ENCODE measurements at regions not wholly inside any gene's neighbourhood (a gene's known extent, or its start where the extent isn't known, plus 50 kb on each side); places are given as distances from the start of the nearest gene placed in this dataset.

DNA sequence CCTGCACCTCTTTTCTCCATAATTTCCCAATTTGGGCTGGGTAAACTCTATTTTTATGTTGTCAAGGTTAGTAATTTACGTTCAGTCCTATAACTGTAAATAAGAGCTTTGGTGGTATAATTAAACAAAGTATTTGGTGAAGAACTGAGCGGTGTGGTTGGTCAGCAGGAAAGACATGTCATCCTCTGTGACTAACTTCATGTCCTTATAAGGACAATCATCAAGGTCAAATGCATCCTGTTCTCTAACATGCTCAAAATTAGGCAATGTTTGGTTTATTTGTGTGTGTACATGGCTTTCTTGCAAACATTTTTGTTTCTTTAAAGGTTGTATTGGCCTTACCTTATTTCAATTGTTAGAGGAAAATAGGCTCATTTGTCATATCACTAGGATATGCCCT lies 121.5 kb upstream of the NABP1 start:
- DNase-seq (ENCODE audit: insufficient read length, low spot score): no peak
- FAIRE-seq: no peak

DNA sequence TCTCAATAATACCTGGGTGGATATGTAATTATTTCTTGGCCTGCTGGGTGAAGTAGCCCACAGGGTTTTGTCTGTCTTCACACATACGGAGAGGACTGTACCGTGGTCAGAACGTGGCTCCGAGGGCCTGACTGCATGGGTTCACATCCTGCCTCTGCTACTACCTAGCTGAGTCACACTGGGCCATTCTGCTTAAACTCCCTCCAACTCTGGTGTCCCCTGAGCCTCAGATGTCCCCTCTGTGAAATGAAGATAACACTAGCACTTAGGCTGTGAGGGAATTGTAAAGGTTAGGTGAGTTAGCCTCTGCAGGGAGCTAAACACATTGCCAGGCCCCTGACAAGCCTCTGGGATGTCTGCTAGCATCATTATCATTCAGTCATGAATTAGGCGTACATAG lies 120.1 kb upstream of the NABP1 start:
- DNase-seq (ENCODE audit: insufficient read length, low spot score): no peak
- no peak for FAIRE-seq

DNA sequence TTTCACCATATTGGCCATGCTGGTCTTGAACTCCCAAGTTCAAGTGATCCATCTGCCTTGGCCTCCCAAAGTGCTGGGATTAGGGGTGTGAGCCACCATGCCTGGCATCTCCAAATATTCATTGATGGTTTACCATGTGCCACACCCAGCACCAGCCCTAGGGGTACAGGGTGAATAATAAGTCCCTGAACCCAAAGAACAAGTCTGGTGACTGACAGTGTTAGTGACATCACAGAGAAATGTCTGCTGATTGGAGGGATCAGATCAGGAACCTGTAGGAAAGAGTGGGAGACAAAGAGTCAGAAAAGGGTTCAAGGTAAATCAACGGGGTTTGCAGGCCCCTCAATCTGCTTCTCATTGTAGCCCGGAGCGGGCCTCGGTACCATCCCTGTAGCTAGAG lies 118.4 kb upstream of the NABP1 start:
- FAIRE-seq (no peak), DNase-seq (ENCODE audit: insufficient read length, low spot score) (no peak)

DNA sequence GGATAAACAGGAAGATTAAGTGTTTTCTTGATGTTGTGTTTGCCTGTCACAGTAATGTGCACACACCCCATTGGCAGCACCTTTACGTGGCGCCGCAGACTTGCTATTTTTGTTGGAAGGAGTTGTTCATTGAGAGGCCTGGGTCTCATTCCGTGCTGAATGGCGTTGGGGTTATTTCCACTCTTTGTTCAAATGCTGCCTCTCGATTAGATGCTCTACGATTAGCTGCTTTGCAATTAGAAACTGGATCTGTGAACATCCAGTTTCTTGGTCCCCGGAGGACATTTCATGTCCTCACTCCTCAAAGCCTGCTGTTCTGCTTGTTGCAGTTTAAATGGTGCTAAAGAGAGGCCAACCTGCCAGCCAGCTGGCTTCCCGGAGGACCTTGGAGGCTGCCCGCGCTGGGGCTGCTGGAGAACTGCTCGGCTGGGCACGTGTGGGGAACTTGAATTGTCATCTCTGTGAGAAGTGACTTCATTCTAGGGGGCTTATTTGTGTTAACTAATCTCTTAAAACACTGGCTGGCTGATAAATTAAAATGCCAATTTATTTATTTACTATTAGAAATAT lies 117.4 kb upstream of the NABP1 start:
- FAIRE-seq (peak; percentile 70), DNase-seq (ENCODE audit: insufficient read length, low spot score) (no peak)

DNA sequence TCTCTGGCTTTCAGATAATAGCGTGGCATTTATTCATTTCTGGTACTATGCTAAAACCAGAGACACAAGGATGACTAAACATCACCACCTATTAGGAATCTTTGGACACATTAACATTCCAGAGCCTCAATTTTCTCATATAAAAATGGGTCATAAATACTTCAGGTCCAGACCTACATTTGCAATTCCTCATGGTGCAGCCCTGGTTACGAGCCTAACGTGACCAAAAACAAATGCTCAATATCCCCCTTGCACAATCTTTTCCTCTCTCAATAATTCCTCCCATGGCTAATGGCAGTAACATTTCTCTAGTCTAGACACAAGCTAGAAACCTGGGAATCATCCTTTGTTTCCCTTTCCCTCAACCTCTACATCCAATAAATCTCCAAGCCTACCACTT lies 112.8 kb upstream of the NABP1 start:
- FAIRE-seq (no peak), DNase-seq (ENCODE audit: insufficient read length, low spot score) (no peak)

DNA sequence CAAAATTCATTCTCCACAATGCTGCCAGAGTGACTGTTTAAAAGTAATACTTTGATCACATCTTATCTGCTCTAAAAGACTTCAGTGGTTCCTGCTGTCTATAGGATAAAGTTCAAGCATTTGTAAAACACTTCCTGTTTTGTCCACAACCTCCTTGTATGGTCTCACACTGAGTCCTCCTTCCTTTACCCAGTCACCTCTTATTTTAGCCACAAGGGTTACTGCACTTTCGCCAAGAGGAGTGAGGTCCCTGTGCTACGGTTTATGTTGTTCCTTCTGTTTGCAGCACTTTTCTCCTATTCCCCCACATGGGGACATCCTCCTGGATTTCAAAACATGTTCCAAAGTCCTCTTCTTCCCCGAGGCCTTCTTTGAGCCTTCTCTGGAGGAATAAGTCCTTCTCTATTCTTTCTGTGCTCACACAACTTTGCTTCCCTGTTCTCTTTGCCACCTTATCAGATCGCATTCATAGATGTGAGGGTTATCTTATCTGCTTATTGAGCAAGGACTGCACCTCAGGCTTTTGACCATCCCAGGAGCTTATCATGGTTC lies 112.2 kb upstream of the NABP1 start:
- FAIRE-seq: no peak
- no peak for DNase-seq (ENCODE audit: insufficient read length, low spot score)

DNA sequence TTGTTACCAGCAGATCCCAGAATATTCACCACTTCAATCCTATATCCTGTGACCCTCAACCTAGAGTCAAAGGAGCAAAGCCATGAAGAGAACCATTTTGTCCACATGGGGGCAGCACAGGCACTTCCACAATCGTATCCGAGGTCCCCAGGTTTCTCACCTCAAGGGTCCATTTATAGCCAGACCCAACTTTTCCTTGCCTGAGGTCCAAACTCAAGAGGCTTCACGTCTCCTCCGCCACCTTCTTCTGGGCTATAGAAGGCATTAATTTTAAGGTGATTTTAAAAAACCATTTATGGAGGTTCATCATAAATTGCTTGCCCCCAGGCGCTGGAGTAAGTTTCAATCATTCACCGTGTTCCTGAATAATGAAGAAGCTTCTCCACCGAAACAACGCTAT lies 111.6 kb upstream of the NABP1 start:
- FAIRE-seq (peak; percentile 81), DNase-seq (ENCODE audit: insufficient read length, low spot score) (peak; percentile 63)

DNA sequence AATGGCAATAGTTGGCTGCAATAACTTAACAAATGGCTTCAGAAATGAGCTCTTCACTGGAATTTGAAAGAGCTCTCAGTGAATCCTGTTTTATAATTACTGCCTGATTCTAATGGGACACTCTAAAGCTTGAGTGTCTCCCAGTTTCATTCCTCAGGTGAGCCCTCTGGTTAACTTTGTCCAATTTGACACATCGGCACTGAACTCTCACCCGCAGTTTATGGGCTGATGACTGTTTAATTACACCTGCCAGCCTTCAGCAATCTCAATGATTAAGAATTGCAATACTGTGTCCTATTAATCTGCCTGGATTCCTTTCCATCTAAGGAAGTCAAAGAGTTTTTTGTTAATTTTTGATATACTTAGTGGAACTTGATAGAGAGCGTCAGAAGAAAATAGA lies 110.7 kb upstream of the NABP1 start:
- no peak for FAIRE-seq
- no peak for DNase-seq (ENCODE audit: insufficient read length, low spot score)

DNA sequence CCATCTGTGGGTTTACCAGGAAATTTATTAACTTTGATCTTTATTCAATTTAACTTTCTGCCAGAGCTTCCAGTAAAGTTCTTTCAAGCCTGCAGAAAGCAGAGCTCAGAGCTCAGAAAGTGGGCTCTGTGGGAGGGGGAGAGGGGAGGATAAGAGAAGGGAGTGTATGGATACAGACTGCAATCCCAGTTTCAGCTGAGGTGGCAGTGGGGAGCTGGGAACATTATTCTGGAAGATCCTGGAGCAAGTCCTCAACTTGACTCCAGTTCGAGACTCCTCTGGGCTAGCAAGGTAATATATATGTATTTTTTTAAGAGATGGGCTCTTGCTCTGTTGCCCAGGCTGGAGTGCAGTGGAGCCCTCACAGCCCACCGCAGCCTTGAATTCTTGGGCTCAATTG lies 108.9 kb upstream of the NABP1 start:
- FAIRE-seq: no peak
- no peak for DNase-seq (ENCODE audit: insufficient read length, low spot score)

DNA sequence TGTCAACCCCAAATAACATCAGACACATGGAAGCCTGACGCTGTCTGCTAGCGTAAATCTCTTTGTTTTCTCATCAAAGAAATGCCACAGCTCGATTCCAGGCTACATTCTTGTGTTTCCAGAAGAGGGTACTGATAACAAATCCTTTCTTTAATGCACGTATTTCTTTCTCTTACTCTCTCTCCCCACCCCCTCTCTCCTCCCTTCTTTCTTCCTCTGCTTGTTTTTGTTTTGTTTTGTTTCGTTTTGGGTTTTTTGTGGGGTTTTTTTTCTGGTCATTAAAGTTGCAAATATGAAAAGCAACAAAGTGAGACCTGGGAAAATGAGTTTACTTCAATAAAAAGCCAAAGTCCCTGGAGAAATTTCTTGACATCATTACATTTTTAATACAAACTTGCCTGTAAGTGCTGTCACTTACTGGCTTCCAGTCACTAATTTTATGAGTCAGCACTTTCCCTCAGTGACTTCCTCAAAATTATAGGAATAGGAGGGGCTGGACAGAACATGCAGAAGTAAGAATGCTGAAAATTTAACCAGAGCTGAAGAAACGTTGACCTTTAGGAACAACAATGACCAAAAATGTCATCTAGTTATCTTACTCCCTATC lies 106.7 kb upstream of the NABP1 start:
- DNase-seq (ENCODE audit: insufficient read length, low spot score): peak; percentile 51
- peak; percentile 79 for FAIRE-seq

DNA sequence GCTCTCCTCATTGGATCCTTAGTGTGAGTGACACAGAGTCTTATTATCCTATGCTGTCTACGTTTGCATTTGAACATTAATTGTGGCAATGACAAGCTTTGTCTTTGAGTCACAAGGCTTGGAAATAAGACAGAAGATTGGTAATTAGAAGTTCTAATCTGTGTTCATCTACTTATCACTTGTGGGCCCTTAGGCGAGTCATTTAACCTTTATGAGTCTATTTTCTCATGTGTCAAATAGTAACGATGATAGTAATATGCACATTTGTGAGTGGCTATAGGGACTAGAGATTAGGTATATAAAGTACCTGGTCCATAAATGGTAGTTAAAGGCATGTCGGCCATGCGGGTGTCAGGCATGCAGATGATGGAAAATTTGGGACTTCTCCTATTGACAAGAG lies 105.6 kb upstream of the NABP1 start:
- no peak for FAIRE-seq
- no peak for DNase-seq (ENCODE audit: insufficient read length, low spot score)

DNA sequence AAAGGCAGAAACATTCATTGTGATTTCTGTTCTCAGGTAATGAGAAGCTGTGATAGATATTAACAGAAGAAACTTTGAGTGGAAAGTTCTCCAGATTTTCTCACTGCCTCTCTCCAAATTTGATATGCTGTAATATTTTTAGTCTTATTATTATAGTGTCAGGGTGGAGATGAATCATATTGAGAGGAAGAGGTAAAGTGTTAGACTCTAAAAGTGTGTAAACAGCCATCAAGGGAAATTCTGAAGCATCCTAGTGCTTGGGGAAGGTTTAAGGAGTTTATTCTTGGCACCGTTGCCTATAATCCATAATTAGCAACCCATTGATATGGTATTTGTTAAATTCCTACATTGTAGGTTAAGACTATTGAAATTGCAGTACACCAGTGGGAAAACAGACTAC lies 104.7 kb upstream of the NABP1 start:
- DNase-seq (ENCODE audit: insufficient read length, low spot score): no peak
- FAIRE-seq: no peak

DNA sequence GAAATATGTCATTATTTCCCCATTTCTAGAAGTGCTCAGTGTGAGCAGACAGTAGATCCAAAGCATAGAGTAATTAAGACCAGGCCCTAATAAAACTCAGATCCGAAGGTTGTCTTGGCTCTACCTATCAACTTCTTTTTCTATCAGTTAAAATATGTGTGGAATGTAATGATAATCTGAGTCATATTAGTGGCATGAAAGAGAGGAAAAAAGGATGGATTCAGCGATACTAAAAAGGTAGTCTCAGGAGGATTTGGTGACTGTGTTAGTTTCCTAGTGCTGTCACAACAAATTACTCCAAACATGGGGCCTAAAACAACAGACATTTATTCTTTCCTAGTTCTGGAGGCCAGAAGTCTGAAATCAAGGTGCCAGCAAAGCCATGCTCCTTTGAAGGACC lies 103.7 kb upstream of the NABP1 start:
- DNase-seq (ENCODE audit: insufficient read length, low spot score): no peak
- no peak for FAIRE-seq

DNA sequence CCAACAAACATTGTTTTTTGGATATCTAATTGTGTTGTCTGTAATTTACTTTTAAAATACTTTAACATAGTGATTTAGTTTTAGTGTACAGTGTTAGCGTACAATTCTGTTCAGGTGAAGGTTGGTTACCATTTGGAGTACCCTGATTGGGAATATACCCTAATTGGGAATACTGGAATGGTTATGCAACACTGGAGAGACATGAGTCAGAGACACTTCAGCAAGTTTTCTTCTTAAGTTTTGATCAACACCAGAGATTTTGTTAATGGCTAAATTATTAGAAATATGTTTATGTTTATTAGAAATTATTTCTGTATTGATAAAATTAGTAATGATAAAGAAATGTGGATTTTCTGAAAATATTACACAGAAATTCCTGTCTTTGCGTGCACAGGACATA lies 100.3 kb upstream of the NABP1 start:
- DNase-seq (ENCODE audit: insufficient read length, low spot score) (no peak), FAIRE-seq (no peak)

DNA sequence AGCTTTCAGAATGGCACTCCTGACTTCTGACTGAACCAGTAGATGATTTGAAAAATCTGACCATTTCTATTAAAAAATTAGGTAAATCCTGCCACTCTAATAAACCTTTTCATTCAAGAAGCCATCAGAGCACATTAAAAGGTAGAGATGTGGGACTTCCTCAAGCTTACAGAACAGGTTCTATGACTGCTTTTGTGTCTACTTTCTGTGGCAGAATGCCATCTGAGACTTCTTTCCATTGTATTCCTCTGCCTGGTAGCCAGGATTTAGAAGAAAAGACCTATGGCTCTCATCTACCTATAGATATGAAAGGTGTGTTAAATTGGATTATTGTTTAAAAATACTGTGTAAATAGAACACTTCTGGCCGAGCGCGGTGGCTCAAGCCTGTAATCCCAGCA lies 99.9 kb upstream of the NABP1 start:
- FAIRE-seq: no peak
- DNase-seq (ENCODE audit: insufficient read length, low spot score): no peak

DNA sequence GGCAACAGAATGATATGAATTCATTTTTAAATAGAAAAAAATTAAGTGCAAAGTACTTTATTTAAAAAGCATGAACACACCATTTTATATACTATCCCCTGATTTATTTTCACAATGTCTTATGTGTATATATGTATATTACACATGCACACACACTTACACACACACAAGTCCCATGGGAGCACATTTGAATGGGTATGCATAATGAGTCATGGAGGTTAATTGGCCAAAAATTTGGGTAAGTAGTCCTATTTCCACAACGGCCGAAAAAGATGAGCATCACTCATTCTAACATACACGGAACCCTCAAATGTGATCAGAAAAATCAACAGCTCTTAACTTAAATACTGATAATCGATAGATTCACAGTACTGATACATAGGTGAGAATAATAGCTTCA lies 97.4 kb upstream of the NABP1 start:
- no peak for FAIRE-seq
- DNase-seq (ENCODE audit: insufficient read length, low spot score): no peak

DNA sequence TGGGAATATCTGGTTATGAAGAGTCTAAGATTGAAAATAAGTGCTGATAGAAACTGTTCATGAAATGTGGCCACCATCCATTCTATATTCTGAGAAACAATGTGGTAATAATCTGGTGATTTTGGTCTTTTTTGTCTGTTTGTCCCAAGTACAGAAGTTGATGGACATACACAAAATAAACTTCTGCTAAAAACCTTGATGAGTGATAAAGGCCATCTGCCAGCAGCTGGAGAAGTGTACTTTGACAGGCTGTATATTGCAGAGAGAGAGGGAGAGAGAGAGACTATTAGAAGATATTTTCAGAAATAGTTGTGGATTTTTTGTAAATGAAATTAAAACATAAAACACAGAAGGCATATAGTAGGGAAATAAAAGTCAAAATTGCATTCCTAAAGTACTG lies 96.9 kb upstream of the NABP1 start:
- FAIRE-seq: no peak
- DNase-seq (ENCODE audit: insufficient read length, low spot score): no peak

DNA sequence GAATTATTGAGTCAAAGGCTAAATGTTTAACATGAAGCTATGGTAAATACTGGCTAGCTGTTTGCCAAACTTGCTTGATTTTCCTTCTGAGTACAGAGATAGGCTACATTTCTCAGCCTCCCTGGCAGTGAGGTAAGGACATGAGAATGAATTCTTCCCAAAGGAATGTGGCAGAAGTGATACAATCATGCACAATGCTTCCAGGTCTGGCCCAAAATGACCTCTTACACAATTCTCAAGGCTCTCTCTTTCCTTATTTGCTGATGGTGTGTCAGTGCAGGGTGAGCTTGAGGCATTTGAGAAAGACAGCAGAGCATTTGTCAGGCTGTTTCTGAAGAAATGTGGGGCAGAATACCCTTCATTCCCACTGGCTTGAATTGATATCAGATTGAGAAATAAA lies 95.6 kb upstream of the NABP1 start:
- DNase-seq (ENCODE audit: insufficient read length, low spot score) (peak; percentile 70), FAIRE-seq (peak; percentile 95)

DNA sequence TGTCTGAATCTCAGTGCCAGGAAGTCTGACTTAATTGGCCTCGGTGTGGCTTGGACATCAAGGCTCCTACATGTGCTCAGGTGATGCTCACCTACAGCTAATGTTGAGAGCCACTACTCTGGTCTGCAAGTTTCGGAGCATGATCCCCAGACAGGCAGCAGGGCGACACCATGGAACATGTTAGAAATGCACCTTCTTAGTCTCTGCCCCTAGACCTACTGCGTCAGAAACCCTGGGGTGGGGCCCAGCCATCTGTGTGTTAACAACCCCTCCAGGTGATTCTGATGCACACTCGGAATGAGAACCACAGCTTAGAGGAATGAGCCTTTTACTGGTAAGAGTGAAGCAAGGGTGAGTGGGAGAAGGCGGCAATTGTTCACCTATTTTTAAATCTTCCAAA lies 86.9 kb upstream of the NABP1 start:
- DNase-seq (ENCODE audit: insufficient read length, low spot score): no peak
- FAIRE-seq: no peak

DNA sequence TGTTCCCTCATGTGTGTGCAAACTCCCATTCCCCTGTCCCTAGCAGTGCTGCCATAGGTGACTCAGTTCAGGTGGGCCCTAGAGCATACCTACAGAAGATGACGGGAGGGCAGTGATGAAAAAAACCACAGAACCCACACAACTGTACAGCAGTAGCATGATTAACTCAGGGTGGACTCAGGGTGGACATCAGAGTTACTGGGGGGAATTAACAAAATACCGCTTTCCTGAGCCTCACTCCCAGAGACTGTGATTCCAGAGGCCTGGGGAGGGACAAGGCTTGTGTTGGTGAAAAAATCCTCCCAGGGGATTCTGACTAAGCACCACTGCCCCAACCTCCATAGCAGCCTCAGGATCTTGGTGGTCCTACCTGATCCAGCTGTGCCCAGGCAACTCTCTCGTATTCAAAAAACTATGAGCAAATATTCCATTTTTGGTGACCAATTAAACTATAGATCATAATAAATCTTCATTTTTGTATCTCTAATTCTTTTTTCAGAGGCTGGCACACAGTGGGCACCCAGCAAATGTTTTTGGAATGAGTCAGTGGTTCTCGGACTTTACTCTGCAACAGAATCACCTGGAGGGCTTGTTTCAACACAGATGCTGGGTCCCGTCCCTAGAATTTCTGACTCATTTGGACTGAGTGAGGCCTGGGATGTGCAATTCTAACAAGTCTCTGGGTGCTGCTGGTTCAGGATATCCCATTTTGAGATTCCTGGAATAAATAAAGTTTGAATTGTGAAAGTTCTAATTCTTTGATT lies 84.1 kb upstream of the NABP1 start:
- peak; percentile 39 for DNase-seq (ENCODE audit: insufficient read length, low spot score)
- no peak for FAIRE-seq

DNA sequence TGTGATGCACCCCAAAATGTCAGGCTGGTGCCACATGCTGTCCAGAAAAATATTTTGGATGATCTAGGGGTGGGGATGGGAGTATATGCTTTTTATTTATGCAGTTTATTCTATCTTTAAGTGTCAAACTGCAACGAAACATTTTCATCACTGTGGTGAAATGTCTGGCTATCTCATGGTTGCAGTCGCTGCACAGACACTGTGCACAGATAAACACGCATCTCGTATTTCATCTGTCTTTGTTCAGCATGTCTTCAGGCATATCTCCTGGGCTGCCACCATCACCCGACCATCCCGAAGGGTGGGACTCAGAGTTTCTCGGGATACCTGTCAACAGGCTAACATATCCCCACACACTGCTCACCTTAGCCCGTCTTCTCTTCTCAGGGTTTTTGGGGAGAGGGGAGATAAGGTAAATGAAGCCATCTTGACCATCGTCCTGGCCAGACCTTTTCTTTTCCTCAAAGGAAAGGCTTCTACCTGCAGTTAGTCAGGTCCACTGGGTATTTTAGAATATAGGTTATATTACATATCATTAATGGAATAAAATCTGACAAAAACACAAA lies 80.7 kb upstream of the NABP1 start:
- peak; percentile 48 for FAIRE-seq
- no peak for DNase-seq (ENCODE audit: insufficient read length, low spot score)

DNA sequence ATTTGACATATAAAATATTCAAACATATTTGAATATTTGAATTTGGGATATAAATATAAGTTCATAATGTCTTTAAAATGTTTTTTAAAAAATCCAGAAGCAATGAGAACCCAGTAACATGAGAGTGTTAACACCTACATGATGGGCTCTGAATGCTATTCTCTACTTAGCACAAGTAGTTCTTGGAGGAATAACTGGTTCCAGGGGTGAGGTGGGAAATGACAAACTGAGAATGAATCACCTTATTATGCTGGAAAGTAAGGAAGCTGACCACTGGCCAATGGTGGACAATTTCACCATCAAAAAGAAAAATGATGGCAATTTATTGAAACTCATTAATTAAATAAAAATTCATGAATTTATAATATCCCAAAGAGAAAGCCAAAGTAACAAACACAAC lies 79.6 kb upstream of the NABP1 start:
- FAIRE-seq (no peak), DNase-seq (ENCODE audit: insufficient read length, low spot score) (no peak)
